Activated CD4-positive, alpha-beta T cell treated with anti-CD3 and anti-CD28 coated beads, Interleukin-2, amount 50 U/mL, for 16 hours (primary cell): ENCODE measurements at regions not wholly inside any gene's neighbourhood (a gene's known extent, or its start where the extent isn't known, plus 50 kb on each side); places are given as distances from the start of the nearest gene placed in this dataset.
A peak's percentile ranks its signal among the peaks of the same experiment; 100 is the strongest.
"Not testable (repeated sequence)": the region's sequence is repeated elsewhere in the genome, so short reads cannot be mapped to it uniquely, and the experiment has no call there.

Experiments used
- DNase-seq: peaks from one replicate; pipeline ENCODE4 v3.0.0-alpha.2; 2020

DNA sequence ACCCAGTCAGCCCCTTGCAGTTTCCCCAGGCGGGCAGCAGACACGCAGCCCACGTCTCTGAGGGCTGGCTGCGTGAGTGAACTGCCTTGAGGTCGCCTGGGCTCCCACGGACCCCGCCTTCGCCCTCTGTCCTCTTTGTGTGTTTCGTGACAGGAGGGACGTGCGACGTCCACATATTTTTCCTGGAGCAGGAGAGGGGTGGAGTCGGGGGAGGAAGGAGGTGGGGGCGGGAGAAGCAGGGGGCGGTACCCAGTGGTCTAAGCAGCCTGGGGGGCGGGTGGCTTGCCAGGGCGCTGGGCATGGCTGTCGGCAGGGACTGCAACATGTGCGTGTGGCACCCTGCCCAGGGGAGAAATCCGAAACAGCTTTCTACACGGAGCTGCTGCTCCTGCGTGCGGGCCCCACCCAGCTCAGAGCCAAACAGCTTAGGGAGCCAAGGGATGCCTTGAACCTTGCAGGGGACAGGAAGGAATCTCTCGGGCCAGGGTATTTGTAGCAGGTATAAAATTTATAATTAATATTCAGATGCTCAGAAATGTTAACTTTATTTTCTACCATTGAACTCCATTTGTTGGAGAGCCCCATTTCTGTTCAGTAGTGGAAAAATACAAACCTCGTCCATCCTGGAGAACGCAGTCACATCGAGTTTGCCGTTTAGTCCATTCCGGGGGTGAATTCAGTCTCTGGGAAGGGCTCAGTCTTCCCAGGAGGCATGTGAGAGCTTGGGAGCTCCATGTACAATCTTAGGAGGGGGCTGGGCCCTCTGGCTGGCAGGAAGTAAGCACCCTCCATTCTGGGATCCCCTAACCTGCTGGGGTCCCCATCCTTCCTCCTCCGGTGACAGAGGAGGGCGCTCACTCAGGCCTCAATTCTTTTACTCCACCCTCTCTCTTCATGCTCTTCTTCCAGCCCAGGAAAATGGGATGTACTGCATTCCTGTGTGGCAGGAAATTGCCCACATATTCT is 79.1 kb upstream of the MEF2A start:
- no peak for DNase-seq

DNA sequence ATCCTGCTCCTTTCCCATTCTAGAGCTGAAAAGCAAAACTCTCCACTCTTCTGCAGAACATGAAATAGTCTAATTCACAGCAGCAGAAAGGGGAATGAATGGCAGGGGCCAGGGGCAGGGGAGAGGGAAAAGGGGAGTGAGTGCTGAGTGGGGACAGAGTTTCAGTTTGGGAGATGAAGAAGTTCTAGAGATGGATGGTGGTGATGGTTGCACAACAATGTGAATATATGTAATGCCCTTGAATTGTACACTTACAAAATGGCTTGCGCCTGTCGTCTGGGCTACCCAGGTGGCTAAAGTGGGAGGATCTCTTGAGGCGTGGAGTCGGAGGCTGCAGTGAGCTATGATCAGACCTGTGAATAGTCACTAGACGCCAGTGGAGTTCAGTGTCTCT is 78.5 kb upstream of the MEF2A start:
- DNase-seq, result no peak

DNA sequence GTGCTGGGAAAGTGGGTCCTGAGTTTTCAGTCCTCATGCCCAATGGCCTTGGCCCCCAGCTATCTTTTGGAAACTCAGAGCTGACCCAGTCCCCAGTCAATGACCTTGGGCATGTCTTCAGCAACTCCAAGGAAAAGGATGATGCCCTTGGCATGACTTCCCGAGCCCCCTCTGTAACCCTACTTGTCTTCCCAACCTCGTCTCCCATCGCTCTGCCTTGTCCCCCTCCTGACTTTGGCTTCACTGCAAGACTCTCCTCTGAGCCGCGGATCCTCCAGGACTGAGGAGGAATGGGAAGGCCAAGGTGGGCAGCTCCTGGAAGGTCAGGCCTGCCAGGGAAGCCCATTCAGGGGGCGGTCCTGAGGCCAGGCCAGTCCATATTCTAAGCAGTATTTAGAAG is 73.5 kb upstream of the MEF2A start:
- DNase-seq, result no peak

DNA sequence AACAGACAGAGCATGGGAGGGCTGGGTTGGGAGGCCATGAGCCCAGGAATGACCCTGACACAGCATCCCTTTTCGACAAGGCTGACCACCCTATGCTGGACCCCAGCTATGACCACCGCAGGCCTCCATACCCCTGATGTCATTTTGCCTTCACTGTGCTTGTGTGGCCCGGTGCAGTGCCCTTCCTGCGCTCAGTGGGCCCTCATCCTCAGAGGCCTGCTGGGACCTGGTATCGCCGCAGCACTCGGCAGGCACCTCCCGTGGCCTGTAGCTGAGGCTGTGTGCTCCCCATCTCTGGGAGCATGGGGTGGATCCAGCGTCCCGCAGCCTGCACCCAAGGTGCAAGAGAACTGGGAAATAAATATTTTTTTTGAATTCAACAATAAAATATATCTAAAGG is 73.1 kb upstream of the MEF2A start:
- DNase-seq, result no peak

GRCh38 chr15:99493461-99493860 is 72.3 kb upstream of the MEF2A start:
- DNase-seq, result no peak

GRCh38 chr15:99494536-99495233 is 71.1 kb upstream of the MEF2A start:
- not testable (repeated sequence) for DNase-seq

DNA sequence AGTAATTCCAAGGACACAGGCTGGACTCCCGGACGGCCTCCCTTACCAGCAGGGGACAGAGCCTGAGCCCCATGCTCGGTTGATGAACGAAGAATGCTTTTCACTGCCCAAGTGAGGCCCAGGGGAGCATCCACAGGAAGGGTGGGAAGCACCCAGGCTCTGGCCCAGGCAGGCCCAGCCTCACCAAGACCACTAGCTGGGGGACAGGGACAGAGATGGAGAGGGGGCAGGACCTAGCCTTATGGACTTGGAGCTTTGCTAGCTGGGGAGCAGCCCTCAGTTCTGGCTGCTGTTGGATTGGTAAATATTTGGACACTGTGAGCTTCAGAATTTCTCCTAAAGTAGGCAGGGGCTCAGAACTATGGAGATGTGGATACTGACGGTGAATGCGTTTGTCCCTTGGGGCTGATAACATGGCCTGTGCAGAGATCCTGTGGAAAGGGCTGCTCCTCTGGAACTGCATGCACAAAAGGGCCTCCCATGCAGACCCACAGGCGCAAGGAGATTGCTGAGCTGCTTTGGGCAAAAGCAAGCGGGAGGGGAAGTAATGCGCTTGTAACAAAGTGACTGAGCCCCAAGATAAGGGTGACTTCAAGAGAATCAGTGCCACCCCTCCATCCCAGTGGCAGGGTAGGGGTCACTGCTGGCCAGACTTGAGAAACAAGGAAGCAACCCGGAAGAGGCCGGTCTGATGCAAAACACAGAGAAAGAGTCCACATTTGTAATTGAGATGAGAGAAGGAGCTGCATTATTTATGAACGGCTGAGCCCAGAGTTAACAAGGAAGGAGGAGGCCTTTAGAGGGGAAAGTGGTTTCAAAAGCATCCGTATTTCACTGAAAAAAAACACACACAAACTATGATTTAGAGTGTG is 70.1 kb upstream of the MEF2A start:
- no peak for DNase-seq

GRCh38 chr15:99496302-99496629 is 69.5 kb upstream of the MEF2A start:
- DNase-seq, result no peak

DNA sequence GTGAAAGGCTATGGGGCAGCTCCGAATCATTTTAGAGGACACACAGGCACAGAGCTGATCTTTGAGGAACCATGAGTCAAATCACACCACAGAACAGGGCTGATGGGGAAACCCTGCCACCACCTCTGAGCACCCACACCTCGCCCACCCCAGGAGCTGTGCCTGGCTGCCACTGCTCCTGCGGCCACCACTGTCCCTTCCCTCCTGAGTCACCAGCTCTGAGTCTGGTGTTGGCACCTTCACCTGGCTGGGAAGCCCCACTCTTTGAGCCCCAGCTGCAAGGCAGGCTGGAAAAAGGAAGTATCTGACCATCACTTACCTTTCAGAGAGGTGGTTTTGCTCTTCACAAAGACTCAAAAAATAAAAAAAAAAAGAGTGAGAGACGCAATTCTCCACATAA is 63.6 kb upstream of the MEF2A start:
- peak; percentile 81 for DNase-seq

- DNase-seq, result no peak
Observed at GRCh38 chr15:99502661-99503060, 63.1 kb upstream of the MEF2A start.

DNA sequence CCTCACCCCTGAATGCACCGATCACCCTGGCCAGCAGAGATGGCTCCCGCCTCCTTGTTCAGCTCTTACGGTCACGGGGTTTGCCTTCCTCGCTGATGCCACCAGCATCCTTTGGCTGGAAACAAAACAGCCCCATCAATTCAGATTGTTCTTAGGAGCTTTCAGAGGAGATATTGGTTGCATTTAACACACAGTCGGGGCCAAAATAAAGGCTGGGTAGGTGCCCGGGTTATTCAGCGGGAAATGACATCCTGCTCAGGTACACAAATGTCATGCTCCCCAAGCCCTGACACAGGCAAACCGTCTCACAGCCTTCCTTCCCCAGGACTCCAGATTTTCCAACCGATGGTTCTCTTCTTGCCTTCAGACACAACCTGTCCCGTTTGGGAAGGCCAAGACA is 62.4 kb upstream of the MEF2A start:
- no peak for DNase-seq

- DNase-seq, result peak; percentile 82
Observed at GRCh38 chr15:99504071-99504822, 61.5 kb upstream of the MEF2A start.

GRCh38 chr15:99504823-99505551 is 60.8 kb upstream of the MEF2A start:
- DNase-seq, result peak; percentile 86

- DNase-seq, result no peak
Observed at GRCh38 chr15:99506399-99506798, 59.4 kb upstream of the MEF2A start.

DNA sequence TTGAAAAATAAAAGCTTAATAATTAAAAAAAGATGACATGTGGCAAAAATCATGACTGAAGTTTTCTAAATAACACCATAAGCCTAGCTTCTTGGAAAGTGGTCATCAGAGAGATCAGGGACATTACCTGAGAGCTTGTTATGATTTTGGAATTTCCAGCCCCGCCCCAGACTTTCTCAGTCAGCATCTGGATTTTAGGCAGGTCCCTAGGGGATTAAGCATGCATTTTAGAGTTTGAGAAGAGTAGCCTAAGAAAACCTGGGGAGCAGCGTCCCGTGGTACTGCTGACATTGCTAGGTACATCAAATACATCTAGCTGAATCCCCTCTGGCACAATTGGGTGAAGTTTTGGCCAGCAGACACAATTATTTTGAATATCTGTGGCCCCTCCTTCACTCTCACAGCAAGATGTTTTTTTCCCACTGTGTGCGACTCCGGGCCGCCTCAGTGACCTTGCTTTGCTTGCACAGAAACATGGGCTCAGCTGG is 58.7 kb upstream of the MEF2A start:
- no peak for DNase-seq

GRCh38 chr15:99507504-99508310 is 58.1 kb upstream of the MEF2A start:
- DNase-seq, result peak; percentile 41

DNA sequence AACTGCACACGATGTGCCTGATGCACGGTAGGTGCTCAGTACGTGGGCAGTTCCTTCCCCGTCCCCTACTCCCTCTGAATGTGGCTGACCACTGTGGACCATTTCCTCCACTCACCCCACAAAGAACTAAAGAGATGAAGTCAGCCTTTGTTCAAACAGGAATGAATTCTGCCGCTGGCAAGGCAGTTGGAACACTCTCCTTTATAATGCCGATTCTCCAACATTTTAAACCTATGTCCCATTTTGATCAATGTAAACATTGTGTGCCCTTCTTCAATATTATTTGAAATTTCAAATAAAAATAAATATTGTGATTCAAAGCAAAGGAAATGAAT is 57.5 kb upstream of the MEF2A start:
- DNase-seq, result no peak

- no peak for DNase-seq
Observed at GRCh38 chr15:99508852-99509251, 56.9 kb upstream of the MEF2A start.

DNA sequence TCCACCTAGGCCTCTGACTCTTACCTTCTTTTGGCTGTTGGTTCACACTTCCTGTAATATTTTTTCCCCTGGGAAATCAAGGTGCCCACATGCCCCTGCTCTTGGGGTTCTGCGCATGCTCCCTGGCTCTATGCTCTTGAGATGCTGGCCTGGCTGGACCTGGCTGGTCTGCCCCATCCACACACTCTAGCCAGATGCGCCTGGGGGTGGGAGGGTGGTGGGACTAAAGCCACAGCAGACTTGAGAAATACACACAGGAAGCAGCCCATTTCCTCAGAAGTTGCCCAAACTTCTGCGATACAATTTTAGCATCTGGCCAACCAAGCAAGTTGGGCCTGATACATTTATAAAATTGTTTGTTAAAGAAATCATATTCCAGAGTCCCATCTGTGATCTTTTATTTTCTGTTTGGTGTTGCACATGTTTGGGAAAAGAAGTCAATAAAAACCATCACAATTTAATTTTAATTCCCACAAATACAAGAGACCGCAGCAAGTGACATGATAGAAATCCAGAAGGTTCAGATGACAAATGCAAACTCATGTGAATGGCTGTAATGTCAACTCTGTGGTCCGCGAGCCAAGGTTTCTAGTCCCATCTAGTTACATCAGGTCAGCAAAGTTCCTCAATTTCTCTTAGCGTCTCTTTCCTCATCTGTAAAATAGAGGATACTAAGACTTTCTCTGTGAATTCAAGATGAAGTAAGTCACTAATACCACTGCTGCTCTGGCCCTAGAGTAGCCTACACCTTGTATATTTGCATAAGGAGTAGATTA is 55.9 kb upstream of the MEF2A start:
- DNase-seq, result no peak

DNA sequence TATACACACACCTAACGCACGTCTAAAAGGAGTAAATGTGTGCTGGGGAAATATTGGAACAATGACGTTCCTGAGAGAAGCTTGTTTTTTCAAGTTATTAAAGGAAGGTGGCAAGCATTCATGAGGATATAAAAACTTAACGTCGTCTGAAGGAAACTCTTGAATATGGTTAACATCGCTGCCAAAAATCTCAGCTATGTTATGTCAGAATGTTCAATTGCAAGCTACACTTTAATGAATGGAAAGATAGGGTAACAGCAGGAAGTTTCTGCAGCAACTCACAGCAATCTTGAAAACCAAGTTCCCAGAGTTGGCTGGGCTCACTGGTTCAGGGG is 54.3 kb upstream of the MEF2A start:
- DNase-seq, result no peak
